GM18858 (cell line): ENCODE measurements at regions not wholly inside any gene's neighbourhood (a gene's known extent, or its start where the extent isn't known, plus 50 kb on each side); places are given as distances from the start of the nearest gene placed in this dataset.
A peak's percentile ranks its signal among the peaks of the same experiment; 100 is the strongest.
"Not testable (repeated sequence)": the region's sequence is repeated elsewhere in the genome, so short reads cannot be mapped to it uniquely, and the experiment has no call there.

Experiments
- ATAC-seq: cut with Tn5 transposase; IDR thresholded peaks from one replicate; pipeline ENCODE4 v1.9.1; 2021; ENCODE audit not compliant: unreplicated experiment

DNA sequence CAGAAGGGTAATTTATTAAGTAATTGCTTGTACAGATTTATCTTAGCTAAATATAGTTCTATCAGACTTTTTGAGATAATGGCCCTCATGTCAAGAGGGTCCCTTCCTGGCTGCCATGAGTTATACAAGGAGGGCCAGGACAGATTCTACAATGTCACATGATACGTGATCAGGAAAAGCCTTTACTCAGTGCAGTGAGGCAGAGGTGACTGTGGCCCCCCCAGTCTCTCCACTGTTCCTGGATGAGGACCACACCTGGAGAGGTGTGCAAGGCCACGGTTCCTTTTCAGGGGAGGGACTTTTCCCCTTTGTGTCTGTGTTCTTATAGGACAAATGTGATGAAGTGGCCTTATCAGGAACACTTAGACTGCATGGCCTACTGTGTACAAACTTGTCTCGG lies 54.3 kb upstream of the LRCH1 start:
- ATAC-seq, result no peak

DNA sequence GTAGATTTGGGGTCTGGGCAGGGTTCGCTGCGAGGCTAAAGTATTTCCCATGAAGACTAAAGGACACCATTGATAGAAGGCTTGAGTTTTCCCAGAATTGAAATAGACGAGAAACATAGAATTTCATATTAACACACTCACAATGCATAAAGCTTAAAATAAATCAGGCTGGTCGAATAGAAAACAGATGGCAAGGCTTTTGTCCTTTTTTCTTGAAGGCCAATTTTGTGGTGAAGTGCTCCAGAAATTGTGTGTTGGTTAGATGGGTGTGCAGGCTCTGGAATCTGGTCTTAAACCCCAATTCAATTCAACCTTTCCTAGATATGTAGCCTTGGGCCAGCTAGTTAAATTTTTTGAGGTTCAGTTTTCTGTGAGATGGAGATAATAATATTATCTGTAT lies 56.9 kb upstream of the LRCH1 start:
- ATAC-seq, result no peak

DNA sequence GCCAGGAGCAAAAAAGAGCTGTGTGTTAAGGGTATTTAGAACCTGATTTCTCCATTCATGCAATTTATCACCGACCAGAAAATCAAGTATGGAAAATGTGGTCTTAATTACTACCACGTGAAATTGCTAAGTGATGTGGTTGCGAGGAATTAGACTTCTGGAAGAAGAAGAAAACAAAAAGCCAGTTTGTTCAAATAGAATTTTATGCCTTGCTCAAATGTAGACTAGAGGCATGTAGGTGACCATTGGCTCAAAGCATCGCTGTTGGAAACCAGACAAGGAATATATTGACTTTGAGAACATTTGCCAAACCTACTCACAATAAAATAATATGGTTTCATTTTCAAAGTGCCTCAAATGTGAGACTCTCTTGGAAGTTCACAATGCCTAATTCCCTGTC lies 57.3 kb upstream of the LRCH1 start:
- ATAC-seq, result no peak

DNA sequence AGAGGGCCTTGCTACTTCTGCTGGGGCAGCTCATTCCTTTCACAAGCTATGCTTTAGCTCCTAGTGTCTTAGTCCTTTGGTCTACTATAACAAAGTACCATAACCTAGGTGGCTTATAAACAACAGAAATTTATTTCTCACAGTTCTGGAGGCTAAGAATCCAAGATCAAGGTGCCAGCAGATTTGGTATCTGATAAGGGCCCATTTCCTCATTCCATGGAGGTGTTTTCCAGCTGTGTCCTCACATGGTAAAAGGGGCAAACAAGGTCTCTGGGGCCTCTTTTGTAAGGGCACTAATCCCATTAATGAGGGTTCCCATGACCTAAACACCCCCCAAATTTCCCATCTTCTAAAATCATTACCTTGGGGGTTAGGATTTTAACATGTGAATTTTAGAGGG lies 57.9 kb upstream of the LRCH1 start:
- ATAC-seq, result no peak

DNA sequence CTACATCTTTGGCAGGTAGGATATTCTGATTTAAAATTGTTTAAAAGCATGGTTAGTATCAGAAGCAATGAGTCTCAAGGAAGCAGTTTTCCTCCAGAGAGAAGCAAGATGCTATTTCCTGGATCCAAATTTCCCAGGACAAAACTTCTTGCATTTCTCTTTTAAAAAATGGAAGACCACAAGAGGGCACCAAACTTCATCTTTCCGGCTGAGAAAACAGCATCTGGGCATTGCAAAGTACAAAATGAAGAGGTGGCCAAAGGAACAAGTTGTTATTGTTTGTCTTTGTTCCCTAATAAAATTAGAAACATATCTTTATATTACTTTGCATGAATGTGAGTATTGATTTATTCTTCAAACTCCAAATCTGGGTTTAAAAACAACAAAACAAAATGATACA lies 60.0 kb upstream of the LRCH1 start:
- no peak for ATAC-seq

DNA sequence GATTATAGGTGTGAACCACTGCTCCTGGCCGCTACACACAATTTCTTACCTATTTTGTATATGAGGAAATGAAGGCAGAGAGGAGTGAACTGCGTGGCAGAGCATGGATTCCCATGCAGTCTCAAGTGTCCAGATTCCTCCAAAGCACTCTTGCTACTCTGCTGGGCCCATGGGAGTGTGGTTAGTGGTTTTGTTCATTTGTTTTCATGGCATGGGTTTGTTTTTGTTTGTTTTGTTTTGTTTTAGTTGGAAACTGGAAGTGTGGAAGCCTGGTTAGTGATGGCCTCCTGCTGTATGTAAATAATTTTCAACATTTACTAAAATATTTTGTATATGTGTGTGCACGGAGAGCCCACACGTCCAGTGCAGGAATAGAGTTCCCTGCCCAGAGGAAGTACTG lies 61.3 kb upstream of the LRCH1 start:
- no peak for ATAC-seq

DNA sequence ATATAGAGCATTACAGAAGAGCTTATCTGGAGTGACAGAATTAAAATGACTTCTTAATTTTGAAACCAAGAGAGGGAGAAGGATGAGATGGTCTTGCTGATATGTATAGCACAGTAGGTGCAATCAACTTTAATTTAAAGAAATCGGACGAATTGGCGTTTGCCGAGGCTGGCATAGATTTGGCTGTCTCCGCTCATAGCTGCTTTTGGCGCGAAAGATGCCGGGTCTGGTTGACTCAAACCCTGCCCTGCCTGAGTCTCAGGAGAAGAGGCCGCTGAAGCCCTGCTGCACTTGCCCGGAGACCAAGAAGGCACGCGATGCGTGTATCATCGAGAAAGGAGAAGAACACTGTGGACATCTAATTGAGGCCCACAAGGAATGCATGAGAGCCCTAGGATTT lies 62.3 kb upstream of the LRCH1 start:
- not testable (repeated sequence) for ATAC-seq

DNA sequence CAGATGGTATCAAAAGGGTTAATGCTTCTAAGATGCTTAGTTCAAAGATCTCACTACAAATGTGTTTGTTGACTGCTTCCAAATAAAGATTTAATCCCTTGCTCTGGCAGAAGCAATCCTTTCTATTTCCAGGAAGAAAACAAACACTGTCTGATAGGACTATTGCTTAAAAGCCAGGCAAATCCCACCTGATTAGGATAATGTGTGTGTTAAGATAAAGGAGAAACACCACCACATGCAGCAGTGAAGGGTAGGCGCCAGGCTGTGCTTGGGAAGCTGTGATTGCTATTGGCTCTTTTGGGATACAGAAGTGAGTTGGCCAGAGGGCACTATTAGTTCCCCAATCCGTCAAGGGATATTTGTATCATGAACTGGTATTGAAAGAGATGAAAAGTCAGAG lies 62.8 kb upstream of the LRCH1 start:
- no peak for ATAC-seq

DNA sequence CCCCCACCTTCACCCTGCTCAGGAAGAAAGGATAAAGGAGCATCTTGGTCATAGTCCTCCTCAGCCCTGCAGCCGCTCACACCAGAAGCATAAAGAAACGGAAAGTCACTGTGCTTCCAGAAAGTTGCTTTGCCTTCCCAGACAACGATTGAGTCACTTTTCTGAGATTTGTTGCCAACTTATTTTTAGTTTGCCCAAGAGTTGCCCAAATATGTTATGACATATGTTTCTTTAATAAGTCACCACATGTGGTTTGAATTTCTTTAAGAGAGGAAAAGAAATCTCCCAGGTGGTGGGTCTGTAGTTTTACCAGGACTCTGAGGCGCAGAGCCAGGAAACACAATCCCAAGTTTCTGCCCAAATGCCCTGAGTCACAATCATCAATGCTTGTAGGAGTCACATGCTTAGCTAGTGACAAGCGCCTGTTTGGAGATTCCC lies 63.4 kb upstream of the LRCH1 start:
- ATAC-seq, result no peak

DNA sequence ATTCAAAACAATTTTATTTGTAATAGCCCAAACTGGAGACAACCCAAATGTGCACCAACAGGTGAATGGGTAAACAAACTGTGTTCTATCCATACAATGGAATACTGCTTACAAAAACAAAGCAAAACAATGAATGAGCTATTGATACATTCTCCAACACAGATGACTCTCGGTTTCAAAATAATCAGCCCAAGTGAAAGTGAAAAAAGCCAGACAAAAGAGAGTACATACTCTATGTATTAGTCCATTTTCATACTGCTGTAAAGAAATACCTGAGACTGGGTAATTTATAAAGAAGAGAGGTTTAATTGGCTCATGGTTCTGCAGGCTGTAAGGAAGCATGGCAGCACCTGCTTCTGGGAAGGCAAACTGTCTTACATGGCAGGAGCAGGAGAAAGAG lies 65.2 kb upstream of the LRCH1 start:
- peak; percentile 57 for ATAC-seq

DNA sequence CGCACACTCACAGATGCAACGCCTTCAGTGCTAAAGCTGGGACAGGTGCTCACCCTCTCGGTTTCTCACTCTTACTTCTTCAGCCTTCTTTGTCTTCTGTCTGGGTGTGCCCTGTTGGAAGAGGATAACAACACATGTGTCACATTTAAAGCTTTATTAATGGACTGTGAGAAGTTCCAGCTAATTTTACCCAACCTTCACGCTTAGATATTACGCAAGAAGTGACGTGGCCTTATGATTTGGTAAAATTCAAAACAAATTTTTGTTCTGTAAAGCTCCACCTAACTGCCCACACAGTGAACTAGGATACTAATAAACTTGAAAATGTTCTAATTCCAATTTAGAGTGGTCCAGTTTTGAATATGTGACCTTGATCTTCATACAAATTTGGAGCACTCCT lies 66.7 kb upstream of the LRCH1 start:
- no peak for ATAC-seq

DNA sequence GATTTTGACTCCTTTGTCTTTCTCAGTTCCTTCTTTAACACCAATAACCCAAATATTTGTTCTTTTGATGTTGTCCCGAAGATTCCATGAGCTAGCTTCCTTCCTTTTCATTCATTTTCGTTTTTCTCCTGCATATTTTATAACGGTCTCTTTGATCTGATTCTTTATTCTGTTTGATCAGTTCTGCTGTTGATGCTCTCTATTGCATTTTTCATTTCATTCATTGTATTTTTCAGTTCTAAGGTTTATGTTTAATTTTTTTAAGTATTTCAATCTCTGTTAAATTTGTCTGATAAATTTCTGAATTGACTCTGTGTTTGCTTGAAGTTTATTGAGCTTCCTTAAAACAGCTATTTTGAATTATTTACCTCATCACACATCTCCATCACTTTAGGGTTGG lies 68.4 kb upstream of the LRCH1 start:
- no peak for ATAC-seq

DNA sequence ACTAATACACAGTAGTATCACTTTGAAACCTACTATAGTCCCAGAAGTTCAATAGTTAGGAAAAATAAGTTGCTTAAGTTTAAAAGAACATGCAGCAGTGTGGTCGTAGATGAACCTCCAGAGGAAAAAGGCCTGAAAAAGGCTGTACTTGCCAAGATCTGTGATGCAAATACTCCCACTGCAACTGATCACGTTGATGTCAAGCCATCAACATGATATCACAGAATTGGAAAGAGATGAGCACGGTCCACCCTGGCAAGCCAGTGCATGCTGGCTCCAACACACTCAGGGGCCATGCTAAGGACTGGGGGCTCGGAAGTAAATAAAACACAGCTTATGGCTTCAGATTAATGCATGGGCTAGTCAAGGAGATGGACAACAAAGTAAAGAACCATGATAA lies 71.8 kb upstream of the LRCH1 start:
- ATAC-seq, result no peak

DNA sequence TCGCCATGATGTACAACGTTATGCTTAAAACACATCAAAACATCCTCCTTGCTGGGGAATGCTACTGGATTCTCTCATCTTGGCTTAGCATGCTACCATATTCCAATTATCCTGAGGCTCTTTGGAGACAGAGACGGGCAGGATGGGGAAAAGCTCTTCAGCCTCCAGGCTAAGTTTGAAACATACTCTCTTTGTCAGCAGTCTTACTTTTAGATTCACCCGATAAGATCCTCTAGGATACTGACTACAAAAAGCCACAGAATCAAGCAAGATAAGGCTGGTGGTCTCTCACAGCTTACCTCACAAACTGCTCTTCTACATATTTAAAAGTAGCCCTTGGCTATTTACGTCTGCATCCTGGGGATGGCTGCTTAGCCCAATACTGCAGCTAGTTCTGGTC lies 72.8 kb upstream of the LRCH1 start:
- ATAC-seq, result no peak

DNA sequence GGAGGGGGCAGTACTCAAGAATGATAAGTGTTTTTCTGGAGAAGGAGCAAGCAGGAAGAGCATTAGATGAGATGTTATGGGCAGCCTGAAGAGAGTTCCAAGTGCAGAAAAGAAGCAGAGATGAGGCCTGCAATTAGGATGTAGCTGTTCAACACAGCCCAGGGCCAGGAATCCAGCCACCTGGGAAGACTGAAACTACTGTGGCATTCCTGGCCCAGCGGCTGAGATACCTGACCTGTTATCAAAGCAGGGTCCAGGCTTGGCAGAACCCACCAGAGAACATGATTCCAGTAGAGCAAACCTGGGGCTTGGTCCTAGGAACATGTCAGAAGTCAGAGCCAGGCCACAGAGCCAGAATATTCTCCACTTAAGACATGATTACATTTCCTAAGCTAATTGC lies 73.3 kb upstream of the LRCH1 start:
- no peak for ATAC-seq

DNA sequence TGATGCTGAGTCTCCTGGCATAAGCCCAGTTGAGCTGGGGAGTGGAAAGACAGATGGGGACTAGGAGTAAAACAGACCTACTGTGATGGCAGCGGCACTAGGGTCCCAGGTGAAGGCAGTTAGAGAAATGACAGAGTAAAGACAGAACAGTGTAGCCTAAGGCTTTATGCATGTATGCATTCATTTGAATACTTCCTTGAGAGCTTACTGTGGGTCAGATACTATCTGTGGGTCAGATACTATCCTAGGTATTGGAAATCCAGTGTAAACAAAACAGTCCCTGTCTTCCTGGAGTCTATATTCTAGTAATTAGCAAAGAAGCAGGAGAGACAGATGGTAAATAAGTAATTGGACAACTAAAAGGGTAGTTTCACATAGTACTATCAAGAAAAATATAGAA lies 73.7 kb upstream of the LRCH1 start:
- no peak for ATAC-seq

DNA sequence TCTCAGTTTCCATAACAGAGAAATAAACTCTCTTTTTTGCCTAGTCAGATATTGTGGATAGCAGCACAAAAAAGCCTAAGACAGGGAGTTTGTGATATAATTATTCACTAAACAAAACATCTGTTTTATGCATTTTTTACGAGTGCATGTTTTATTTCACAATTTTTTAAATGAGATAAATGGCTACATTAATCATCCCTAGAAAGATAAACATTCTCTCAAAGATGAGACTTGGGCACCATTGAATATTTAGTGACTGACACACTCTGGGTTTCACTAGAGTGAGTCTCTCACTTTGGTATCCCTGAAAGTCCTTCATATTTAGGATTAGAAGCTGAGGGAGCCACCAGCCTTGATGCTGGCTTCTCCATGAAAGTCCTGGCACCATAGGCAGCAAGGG lies 74.3 kb upstream of the LRCH1 start:
- ATAC-seq, result no peak

DNA sequence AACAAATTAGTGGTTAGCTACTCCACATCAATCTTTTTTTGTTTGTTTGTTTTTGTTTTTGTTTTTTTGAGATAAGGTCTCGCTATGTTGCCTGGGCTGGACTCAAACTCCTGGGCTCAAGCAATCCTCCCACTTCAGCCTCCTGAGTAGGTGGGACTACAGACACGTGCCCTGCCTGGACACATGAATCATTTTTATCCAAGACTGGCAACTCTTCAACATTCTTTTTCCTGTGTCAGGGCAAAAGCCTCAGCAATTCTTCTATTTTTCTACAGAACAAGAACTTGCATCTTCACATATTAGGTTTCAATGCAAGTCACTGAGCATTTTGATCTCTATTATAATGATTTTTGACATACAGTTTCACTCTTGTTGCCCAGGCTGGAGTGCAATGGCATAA lies 76.8 kb upstream of the LRCH1 start:
- no peak for ATAC-seq

DNA sequence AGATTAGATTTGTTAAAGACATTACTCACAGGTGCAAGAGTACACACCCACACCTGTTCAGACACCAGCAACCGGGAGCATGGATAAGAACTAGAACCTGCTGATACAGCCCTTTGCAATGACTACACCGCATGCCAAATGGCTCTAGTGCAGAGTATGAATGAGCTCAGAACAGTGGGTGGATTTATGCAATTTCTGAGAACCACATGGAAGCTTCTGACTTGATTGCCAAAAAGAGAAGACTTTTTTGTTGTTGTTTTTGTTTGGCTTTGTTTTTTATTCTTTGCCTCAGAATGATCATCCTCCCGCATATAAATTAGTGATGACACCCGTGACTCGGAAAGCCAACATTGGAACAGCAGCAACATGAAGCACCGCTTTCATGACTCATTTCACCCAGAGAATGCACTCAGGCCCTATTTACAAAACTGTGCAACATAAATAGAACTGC lies 77.4 kb upstream of the LRCH1 start:
- no peak for ATAC-seq

DNA sequence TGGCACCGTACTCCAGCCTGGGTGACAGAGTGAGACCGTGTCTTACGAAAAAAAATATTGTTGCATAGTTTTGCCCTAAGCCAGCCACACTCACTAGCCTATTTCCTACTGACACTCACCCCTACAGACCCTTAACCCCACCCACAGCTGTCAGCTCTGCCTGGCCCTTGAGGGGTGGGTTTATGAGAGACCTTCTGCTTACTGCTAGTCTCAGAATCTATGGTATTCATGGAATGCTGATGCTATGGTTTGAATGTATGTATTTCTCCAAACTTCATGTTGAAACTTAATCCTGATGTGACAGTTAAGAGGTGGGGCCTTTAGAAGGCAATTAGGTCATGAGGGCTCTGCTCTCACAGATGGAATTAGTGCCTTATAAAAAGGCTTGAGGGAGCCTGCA lies 79.2 kb upstream of the LRCH1 start:
- ATAC-seq, result no peak

DNA sequence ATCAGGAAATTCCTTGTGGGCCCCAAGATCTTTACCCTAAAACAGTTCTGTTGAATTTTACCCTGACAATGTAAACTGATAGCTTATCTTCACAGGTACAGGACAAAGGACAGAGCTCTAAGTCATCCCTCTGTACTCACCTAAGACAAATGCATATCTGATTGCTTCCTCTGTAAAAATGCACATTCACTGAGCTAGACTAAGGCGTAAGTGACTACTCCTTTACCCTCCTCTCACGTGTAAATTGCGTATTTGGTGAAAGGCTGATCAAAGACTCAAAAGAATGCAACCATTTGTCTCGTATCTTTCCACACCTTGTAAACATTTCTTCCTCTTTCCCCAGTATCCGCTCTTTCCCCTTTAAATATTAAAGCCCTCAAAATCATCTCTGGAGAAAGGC lies 80.6 kb upstream of the LRCH1 start:
- no peak for ATAC-seq

DNA sequence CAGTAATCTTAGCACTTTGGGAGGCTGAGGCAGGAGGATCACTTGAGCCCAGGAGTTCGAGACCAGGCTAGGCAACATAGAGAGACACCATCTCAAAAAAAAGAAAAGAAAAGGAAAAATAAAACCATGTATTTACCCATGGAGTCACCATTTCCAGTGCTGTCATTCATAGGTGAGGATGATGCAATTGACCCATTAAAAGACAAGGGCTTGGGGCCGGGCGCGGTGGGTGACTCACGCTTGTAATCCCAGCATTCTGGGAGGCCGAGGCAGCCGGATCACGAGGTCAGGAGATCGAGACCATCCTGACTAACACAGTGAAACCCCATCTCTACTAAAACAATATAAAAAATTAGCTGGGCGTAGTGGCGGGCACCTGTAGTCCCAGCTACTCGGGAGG lies 82.6 kb upstream of the RUBCNL start:
- not testable (repeated sequence) for ATAC-seq

DNA sequence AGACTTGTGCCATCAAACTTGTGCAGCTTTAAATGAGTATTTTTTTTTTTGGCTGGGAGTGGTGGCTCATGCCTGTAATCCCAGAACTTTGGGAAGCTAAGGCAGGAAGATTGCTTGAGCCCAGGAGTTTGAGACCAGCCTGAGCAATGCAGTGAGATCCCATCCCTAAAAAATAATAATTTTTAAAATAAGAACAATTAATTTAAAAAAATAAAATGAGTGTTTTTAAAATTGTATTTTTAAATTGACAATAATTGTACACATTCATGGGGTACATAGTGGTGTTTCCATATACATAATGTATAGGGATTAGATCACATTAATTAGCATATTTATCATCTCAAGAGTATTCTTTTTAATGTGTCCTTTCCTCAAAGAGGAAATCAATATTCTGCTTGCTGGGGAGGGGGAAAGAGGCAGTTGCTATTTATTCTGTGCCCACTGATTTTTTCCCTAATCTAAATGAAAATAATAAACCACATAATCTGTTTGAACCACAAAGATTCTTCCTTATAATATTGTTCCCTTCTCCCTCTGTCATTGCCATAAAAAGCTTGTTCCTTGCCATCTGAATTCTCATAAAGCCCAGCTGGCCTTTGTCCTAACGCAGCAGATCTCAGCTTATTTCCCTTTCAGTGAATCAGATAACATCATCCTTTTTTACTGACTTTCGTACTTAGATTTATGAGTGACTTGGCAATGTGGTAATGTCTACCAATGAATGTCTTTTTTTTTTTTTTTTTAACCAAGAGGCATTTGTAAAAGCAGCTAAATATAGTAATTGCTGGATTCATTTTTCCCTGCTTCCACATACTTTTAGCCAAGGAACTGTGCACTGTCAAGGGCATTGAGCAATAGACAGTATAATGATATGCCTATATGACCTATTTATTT lies 81.8 kb upstream of the RUBCNL start:
- ATAC-seq, result no peak
